ENCODE measurements at regions not wholly inside any gene's neighbourhood (a gene's known extent, or its start where the extent isn't known, plus 50 kb on each side); places are given as distances from the start of the nearest gene placed in this dataset.

DNA sequence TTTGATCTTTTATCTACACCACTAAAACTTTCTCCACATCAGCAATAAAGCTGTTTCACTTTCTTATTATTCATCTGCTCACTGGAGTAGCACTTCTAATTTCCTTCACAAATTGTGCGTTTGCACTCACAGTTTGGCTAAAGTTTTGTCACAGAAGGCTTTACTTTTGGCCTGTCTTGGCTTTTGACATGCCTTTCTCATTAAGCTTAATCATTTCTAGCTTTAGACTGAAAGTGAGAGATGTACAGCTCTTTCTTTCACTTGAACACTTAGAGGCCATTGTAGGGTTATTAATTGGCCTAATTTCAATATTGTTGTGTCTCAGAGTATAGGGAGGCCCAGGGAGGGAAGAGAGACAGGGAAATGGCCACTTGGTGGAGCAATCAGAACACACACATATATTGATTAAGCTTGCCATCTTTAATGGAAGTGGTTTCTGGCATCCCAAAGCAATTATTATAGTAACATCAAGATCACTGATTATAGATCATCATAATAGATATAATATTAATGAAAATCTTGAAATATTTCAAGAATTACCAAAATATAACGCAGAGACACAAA is 512.5 kb downstream of the ETV1 start:
- POLR2A ChIA-PET, result no interaction called here
- intact Hi-C loops (cut with micrococcal nuclease), result no loop called here

DNA sequence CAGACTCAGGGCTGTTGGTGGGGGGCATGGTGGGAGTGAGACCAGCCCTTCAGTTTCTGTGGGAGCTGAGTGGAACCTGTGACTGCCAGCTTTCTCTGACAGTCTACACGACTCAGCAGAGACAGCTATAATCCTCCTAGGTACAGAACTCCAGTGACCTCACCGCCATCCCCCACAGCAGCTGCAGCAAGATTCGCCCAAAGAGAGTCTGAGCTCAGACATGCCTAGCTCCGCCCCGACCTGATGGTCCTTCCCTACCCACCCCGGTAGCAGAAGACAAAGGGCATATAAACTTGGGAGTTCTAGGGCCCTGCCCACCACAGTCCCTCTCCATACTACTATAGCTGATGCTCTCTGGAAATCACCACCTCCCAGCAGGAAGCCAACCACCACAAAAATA is 500.1 kb downstream of the ETV1 start:
- H3K27ac ChIP-seq (ENCODE audit: low read length in 2 of 2), result no peak overlapping the region
- no peak overlapping the region for H3K4me2 ChIP-seq (replicated peaks; ENCODE audit: low read depth, low read length, poor library complexity, severe bottlenecking)
- no peaks in the 10 kb centered on the region for H3K36me3 ChIP-seq (replicated peaks in 1 of 2; ENCODE audit: control extremely low read depth in 1 of 2, control insufficient read depth in 1 of 2, extremely low read depth in 1 of 2, insufficient read depth in 2 of 2, low read length in 1 of 2)
- ChIA-PET POLR2A (no interaction called here), CTCF (no interaction called here)
- no peaks in the 10 kb centered on the region for H3K27me3 ChIP-seq (replicated peaks in 1 of 4; ENCODE audit: control extremely low read depth in 1 of 4, control insufficient read depth in 3 of 4, insufficient read depth in 4 of 4, low read length in 3 of 4)
- Mint-ChIP-seq H3K9me3 (ENCODE audit: insufficient read depth) (peaks cover 12% of the 10 kb centered on the region), H3K4me3 (no peak overlapping the region), H3K27me3 (no peaks in the 10 kb centered on the region), H3K27ac (no peak overlapping the region), H3K4me1 (no peaks in the 10 kb centered on the region)
- H3K9ac ChIP-seq (ENCODE audit: low read length), result no peak overlapping the region
- 88% methylated on average over 6 of the region's 6 CpGs for WGBS (ENCODE audit: insufficient coverage)
- H4K20me1 ChIP-seq (ENCODE audit: control insufficient read depth, insufficient read depth, low read length, poor library complexity, severe bottlenecking), result no peaks in the 10 kb centered on the region
- H3K4me3 ChIP-seq (ENCODE audit: control extremely low read depth in 1 of 5, extremely low read depth in 1 of 5, insufficient read depth in 1 of 5, low read depth in 2 of 5, low read length in 4 of 5), result no peak overlapping the region
- no peak for TF ChIP-seq EZH2 (IDR thresholded peaks at IDR 0.05; ENCODE audit: borderline replicate concordance, insufficient read depth, low read depth, low read length, poor library complexity, severe bottlenecking)
- TF ChIP-seq, protein P1, sequence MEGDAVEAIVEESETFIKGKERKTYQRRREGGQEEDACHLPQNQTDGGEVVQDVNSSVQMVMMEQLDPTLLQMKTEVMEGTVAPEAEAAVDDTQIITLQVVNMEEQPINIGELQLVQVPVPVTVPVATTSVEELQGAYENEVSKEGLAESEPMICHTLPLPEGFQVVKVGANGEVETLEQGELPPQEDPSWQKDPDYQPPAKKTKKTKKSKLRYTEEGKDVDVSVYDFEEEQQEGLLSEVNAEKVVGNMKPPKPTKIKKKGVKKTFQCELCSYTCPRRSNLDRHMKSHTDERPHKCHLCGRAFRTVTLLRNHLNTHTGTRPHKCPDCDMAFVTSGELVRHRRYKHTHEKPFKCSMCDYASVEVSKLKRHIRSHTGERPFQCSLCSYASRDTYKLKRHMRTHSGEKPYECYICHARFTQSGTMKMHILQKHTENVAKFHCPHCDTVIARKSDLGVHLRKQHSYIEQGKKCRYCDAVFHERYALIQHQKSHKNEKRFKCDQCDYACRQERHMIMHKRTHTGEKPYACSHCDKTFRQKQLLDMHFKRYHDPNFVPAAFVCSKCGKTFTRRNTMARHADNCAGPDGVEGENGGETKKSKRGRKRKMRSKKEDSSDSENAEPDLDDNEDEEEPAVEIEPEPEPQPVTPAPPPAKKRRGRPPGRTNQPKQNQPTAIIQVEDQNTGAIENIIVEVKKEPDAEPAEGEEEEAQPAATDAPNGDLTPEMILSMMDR (IDR thresholded peaks at IDR 0.05), result no peak
- intact Hi-C loops (cut with micrococcal nuclease), result no loop called here
- H2AFZ ChIP-seq (ENCODE audit: insufficient read depth, low read depth, low read length, poor library complexity, severe bottlenecking), result no peak overlapping the region
- ATAC-seq (ENCODE audit: low read depth) (no peak), DNase-seq (no peak)
- H3K9me3 ChIP-seq (ENCODE audit: control extremely low read depth in 1 of 3, control insufficient read depth in 2 of 3, insufficient read depth in 1 of 3, low read length in 2 of 3), result peaks cover 0 to 8% (median 0%) of the 10 kb centered on the region in 3 donors
- H3K4me1 ChIP-seq (ENCODE audit: control insufficient read depth in 2 of 2, insufficient read depth in 2 of 2, low read length in 2 of 2), result no peaks in the 10 kb centered on the region
- no peaks in the 10 kb centered on the region for H3K79me2 ChIP-seq (ENCODE audit: control insufficient read depth, insufficient read depth, low read length)

More for the DNA sequence above, 512.5 kb downstream of the ETV1 start:
- Mint-ChIP-seq H3K9me3 (ENCODE audit: insufficient read depth) (peaks cover 2% of the 10 kb centered on the region), H3K27me3 (no peaks in the 10 kb centered on the region), H3K27ac (no peak overlapping the region), H3K4me3 (no peak overlapping the region), H3K4me1 (no peaks in the 10 kb centered on the region)
- CTCF ChIA-PET, result no interaction called here
- H3K27ac ChIP-seq (ENCODE audit: low read length in 2 of 2), result no peak overlapping the region
- H3K79me2 ChIP-seq (ENCODE audit: control insufficient read depth, insufficient read depth, low read length), result no peaks in the 10 kb centered on the region
- H3K27me3 ChIP-seq (replicated peaks in 1 of 4; ENCODE audit: control extremely low read depth in 1 of 4, control insufficient read depth in 3 of 4, insufficient read depth in 4 of 4, low read length in 3 of 4), result no peaks in the 10 kb centered on the region
- no peak overlapping the region for H3K4me3 ChIP-seq (ENCODE audit: control extremely low read depth in 1 of 5, extremely low read depth in 1 of 5, insufficient read depth in 1 of 5, low read depth in 2 of 5, low read length in 4 of 5)
- no peak for DNase-seq
- no peak for ATAC-seq (ENCODE audit: low read depth)
- 88% methylated on average over 1 of the region's 2 CpGs for WGBS (ENCODE audit: insufficient coverage)
- no peaks in the 10 kb centered on the region for H3K9me3 ChIP-seq (ENCODE audit: control extremely low read depth in 1 of 3, control insufficient read depth in 2 of 3, insufficient read depth in 1 of 3, low read length in 2 of 3)
- no peaks in the 10 kb centered on the region for H3K4me1 ChIP-seq (ENCODE audit: control insufficient read depth in 2 of 2, insufficient read depth in 2 of 2, low read length in 2 of 2)
- TF ChIP-seq EZH2 (IDR thresholded peaks at IDR 0.05; ENCODE audit: borderline replicate concordance, insufficient read depth, low read depth, low read length, poor library complexity, severe bottlenecking), result no peak
- TF ChIP-seq, protein P1 (IDR thresholded peaks at IDR 0.05), result no peak
- H3K36me3 ChIP-seq (replicated peaks in 1 of 2; ENCODE audit: control extremely low read depth in 1 of 2, control insufficient read depth in 1 of 2, extremely low read depth in 1 of 2, insufficient read depth in 2 of 2, low read length in 1 of 2), result no peaks in the 10 kb centered on the region
- H2AFZ ChIP-seq (ENCODE audit: insufficient read depth, low read depth, low read length, poor library complexity, severe bottlenecking), result no peak overlapping the region
- no peak overlapping the region for H3K4me2 ChIP-seq (replicated peaks; ENCODE audit: low read depth, low read length, poor library complexity, severe bottlenecking)
- H3K9ac ChIP-seq (ENCODE audit: low read length), result no peak overlapping the region
- no peaks in the 10 kb centered on the region for H4K20me1 ChIP-seq (ENCODE audit: control insufficient read depth, insufficient read depth, low read length, poor library complexity, severe bottlenecking)
